Skin of body (tissue), 1 donor: ENCODE measurements at regions not wholly inside any gene's neighbourhood (a gene's known extent, or its start where the extent isn't known, plus 50 kb on each side); places are given as distances from the start of the nearest gene placed in this dataset.

ENCODE experiments used
- DNase-seq: peaks from one replicate; lab custom pipeline; 2025; lab: John Stamatoyannopoulos, UW

DNA sequence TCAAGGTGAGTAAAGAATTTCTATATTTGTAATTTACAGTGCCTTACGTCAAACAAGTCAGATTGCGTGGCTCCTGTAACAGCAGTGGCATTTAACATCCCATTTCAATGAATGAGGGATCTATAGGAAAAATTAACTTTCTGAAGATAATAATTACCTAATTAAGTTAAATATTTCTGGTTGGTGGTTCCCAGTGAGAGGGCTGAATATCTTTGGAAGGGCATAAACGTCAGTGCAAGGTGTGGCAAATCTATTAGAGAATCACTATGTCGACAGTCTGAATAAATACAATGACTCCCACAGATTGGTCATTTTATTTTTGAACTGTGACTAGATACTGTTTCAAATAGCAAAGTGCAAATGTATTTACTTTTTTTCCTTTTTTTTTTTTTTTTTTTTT, 80.0 kb downstream of the S1PR1 start:
- DNase-seq, result no peak

DNA sequence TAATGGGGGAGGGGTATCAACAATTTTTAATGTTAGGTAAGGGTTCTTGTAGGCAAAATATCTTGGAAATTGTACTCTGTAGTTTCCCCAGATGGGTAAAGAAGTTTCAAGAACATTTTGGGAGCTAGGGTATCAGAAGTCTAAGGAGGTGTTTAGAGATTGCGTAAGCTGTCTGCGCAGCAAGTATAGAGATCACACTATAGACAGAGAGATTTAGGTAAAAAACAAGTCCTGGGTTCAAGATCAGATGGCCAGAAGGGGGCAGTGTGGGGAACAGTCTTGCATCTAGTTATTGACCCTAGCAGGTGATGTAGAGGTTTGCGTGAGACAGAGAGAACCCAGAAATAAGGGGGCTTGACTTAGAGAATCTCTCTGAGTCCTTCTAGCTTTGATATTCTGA, 80.8 kb downstream of the S1PR1 start:
- no peak for DNase-seq

DNA sequence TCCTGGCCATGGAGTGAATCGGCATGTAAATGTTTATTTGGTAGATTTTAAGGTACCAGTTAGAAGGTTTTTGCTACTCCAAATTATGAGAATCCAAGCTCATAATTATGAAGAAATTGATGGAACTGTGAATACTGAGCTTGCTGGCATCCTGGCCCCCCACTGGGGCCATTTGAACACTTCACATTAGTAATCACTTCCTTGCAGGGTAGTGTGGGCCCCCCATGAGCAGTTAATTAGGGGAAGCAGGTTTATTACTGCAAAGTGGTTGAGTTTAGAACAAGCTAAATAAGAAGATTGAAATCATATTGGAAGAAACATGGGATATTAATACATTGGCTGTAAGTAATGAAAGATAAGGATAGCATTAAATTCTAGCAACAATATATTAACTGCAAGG, 86.7 kb downstream of the S1PR1 start:
- no peak for DNase-seq

DNA sequence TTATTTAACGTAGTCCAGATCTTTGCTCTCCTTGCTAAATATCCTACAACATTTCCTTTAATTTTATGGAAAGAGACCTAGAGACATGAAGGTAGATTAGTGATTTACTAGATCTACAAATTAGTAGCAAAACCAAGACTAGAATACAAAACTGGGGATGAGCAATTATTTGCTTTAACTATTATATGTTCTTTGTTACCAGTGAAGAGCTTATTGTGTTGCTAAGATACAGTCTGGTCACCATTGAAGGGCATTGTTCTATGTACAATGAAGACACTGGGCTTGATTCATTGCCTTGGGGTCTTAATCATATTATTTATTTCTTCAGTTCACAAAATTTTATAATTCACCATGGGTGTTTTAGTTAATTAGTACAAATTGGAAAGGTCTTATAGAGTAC, 88.3 kb downstream of the S1PR1 start:
- DNase-seq, result no peak

DNA sequence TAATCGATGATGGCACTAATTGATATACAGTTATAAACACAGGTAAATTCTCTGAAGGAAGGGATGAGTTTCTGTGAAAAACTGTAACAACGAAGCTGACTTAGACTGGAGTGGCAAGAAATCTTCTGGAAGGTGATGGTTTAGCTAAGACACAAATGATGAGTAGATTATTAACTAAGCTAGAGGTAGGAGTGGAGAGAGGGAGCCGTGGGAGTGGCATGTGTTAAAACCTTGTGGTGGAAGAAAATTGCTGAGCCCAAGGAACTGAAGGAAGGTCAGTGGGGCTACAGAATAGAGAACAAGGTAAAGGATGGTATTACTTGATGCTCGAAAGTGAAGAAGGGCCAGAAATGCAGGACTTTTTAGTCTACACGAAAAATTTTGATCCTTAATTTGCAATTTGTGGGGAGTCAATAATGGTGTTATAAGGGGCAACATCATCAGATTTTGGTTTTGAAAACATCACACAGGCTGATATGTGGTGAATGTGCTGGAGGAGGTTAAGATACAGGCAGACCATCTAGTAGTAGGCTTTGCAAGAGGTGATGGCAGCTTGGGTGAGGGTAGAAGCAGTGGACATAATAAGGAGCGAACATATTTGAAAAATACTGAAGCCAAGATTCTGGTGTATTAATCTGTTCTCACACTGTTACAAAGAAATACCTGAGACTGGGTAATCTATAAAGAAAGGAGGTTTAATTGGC, 93.8 kb downstream of the S1PR1 start:
- DNase-seq, result no peak

DNA sequence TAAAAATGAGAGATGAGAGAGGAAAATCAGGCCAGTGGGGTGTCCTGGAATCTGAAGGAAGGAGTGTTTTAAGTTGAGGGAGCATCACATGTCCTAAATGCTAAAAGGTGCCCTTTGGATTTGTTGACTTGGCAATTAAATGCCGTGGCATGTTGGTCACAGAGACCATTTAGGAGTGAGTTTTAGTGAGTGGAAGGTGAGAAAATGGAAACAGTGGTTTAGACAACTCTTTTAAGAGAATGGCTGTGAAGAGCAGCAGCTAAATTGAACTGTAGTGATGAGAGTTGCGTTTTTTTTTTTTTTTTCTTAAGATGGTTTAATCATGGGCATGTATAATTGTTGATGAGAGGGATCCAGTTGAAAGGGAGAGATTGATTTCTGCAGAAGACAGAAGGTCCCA, 95.0 kb downstream of the S1PR1 start:
- no peak for DNase-seq

DNA sequence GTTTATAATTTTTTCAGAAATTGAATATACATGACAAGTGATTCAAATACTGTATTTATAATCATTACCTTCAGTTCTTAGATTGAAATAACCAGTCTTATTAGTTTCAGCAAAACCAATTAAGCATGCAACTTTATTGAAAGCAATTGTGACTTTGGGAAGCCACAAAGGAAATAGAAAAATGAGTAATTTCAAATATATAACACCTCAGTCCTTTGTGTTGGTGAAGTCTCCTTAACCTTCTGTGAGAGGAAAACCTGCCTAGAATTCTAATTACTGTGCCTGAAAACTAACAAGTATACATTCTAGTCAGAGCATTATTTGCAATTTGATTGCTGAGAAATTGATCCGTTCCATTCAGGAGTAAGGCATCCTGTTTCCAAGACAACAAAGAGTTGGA, 95.8 kb downstream of the S1PR1 start:
- no peak for DNase-seq

DNA sequence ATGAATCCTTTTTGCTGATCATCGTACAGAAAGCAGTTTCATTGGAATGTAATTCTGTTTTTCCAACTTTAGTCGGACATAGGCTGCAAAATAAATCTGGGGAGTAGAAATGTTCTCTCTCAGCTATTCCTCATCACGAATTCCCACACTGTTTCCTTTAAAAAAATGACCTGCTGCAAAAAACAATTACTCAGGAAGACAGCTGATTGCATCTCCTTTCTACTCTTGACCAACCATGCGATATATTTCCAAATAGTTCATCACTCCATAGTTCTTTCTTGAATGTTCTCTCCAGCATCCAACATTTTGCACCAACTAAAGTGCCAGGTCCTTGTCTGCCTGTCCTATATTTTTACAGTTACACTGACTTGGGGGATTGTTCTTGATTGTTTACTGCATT, 96.4 kb downstream of the S1PR1 start:
- DNase-seq, result no peak

DNA sequence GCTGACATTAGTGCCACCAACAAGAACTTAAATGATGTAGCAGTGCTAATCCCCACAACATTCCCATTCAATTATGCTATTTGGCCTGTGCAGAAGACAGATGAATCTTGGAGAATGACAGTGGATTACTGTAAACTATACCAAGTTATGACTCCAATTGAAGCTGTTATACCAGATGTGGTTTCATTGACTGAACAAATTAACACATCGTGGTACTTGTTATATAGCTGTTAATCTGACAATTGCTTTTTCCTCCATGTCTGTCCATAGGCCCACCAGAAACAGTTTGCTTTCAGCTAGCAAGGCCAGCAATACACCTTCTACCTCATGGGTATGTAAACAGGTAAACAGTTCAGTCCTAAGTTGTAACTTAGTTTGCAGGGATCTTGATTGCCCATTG, 101.1 kb downstream of the S1PR1 start:
- no peak for DNase-seq

DNA sequence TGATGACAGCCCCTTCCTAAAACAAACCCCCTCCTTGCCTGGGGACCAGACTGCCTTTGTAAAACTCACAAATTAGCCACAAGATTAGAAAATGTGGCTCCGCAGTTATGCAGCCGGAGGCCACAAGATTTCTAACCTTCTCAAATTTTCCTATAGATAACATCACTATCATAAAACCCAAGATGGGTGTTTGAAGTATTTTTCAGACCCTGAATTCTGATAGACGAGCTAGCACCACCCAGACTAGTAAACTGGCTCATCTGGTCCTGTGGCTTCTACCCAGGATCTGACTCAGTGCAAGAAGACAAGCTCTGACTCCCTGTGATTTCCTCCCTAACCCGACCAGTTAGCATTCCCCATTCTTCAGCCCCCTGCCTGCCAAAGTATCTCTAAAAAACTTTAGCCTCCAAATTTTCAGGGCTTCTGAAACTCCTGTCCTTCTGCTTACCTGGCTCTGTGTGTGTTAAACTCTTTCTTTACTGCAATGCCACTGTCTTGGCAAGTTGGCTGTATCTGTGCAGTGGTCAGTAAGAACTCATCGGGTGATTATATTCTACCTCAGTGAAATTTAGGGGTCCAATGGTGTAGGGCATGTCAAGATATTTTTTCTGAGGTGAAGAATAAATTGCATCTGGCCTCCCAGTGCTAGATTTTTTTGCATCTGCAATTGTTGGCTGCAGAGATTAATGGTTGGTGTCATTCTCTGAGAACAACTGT, 102.1 kb downstream of the S1PR1 start:
- DNase-seq, result no peak

DNA sequence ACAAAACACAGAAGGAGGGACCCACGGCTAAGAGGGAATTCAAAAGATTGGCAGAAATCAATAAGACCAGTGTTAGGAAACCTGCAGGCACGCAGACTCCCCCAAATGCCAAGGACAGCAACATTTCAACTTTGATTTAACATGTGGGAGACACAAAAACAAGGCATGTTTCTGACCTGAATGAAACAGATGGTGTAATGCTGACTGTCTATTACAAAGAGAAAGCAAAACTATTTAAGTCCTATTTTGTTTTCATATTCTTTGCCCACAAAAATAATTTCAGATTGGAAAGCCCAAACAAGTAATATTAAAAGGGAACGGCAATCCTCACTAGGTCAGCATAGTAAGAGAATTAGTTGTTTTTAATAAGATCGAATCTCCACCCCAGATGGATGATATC, 107.9 kb downstream of the S1PR1 start:
- DNase-seq, result no peak

DNA sequence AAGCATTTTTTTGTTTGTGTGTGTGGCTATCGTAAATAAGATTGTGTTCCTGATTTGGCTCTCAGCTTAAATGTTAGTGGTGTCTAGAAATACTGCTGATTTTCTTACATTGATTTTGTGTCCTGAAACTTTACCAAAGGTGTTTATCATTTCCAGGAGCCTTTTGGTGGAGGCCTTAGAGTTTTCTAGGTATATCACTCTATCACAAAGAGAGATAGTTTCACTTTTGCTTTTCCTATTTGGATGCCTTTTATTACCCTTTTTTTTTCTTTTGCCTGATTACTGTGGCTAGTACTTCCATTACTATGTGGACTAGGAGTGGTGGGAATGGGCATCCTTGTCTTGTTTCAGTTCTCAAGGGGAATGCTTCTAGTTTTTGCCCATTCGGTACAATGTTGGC, 109.6 kb downstream of the S1PR1 start:
- DNase-seq, result no peak

DNA sequence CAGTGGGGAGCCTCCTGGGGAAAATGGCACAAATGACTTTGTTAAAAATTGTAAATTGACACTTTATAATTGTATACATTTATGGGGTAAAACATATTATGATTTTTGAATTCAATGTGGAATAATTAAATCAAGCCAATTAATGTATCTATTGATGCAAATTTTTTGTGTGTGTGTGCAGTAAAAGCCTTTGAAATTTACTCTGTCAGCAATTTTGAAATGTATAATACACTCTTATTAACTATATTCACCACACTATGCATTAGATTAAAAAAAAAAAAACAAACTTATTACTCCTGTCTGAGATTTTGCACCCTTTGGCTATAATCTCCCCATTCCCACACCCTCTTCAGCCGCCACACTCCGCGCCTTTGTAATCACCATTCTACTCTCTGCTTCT, 119.2 kb downstream of the S1PR1 start:
- DNase-seq, result no peak

DNA sequence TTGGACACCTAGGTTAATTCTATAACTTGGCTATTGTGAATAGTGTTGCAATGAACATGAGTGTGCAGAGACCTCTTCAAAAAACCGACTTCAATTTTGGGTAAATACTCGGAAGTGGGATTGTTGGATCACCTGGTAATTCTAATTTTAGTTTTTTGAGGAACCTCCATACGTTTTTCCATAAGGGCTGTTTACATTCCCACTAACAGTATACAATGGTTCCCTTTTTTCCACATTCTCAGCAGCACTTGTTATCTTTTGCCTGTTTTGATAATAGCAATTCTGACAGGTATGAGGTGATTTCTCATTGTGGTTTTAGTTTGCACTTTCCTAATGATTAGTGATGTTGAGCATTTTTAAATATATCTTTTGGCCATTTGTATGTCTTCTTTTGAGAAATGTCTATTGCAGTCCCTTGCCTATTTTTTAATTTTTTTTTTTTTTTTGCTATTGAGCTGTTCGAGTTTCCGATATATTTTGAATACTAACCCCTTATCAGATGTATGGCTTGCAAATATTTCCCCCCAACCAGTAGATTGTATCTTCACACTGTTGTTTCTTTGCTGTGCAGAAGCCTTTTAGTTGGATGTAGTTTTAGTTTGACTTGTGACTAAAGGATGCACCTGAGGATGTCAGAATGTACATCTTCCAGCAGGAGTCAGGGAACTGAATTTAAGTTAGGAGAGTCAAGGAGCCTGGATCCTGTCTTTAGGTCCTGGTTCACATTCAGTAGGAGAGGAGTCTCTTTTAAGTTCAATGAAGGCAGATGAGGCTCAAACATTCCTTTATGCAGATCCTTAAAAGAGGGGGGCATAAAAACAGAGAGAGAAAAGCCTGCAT, 120.0 kb downstream of the S1PR1 start:
- no peak for DNase-seq

DNA sequence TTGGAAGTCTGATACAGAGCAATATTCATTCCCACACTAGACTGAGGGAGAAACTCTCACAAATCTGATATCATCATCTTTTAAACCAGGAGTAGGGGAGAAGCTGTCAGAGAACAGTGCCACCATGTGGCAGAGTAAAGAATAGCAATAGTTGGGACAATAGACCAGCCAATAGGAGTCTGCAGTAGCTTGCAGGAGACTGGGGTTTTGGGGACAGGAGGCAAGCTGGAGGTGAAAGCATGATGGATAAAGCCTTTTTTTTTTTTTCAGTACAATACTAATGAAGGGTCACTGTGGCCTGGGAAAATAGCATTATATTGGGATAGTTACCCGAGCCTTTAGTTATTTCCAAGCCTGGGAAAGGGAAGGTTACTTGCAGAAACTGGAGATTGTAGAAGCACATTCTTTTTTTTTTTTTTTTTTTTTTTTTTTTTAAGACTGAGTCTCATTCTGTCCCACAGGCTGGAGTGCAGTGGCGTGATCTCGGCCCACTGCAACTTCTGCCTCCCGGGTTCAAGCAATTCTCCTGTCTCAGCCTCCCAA, 120.7 kb downstream of the S1PR1 start:
- peak; percentile 19 for DNase-seq

DNA sequence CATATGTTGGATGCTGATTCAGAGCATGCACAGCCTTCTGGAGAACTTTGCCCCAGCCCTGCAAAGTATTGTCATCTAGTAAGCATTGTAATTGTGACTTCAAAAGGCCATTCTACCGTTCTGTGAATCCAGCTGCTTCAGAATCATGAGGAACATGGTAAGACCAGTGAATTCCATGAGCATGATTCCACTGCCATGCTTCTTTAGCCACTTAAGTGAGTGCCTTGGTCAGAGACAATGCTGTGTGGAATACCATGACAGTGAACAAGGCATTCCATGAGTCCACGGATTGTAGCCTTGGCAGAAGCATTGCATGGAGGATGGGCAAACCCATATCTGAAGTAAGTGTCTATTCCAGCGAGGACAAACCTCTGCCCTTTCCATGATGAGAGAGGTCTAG, 123.7 kb downstream of the S1PR1 start:
- no peak for DNase-seq

DNA sequence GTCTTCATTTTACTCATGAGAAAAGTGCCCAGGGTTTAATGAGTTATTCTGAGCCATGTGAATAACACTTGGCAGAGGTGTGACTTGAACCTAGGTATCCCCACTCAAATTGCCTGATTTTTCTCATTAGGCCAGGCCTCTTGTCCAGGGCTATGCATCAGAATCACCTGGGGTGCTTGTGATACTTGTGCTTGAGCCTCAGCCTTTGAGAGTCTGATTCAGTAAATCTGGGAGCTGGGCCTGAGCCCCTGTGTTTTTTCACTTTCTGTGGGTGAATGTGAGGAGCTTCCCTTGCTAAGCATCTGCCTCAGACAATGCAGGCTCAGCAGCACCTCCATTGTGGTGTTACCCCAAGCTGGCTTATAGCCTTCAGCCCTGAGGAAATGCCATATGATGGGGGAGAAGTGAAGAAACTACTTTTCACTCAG, 127.1 kb downstream of the S1PR1 start:
- DNase-seq, result no peak

DNA sequence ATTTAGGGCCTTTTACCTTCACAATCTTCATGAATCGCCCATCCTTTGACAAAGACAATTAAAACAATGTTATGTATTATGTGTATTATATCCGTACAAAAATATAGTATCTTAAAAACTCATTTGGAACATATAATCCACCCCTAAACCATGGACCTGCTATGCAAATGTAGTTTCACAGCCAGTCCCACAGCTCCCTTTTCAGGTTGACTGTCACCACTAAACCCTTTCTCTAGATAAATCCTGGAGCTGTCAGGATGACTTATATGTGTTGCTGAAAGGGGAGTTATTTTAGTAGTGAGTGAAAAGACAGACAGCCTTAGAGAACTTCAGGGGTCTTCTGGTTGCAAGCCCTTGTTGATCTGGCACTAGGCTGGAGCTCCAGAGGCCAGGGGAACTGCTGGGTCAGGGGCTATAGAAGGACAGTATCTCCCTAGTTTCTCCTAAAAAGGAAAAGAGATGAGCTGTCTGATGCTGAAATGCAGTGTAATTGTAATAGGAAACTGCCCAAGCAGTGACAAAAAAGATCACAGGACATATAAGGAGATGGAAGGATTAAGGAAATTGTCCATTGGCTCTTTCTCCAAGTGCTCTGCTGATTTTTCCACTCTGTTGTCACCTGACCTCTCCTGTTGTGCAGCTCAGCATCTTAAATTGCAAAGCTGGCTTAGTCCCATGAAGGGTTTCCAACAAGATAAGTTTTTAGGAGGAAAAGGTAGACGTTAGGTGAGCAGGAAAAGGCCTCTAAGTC, 127.7 kb downstream of the S1PR1 start:
- no peak for DNase-seq

DNA sequence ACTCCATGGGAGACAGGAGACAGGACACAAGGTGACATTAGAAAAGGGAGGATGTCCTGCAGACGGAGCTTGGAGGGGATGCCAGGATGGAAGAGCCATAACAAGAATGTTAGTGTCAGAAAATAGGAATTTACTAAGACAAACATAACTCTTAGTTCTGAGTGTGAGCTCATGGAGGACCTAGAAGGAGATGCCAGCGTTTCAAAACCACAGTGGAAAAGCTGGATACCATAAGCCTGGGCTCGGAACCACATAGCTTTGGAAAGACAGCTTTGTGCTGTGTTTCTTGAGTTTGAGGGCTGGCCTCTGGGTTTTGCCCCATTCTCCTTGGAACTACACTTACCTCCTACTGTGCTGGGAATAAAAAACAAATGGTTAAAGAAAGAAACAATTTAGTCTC, 128.4 kb downstream of the S1PR1 start:
- DNase-seq, result no peak

DNA sequence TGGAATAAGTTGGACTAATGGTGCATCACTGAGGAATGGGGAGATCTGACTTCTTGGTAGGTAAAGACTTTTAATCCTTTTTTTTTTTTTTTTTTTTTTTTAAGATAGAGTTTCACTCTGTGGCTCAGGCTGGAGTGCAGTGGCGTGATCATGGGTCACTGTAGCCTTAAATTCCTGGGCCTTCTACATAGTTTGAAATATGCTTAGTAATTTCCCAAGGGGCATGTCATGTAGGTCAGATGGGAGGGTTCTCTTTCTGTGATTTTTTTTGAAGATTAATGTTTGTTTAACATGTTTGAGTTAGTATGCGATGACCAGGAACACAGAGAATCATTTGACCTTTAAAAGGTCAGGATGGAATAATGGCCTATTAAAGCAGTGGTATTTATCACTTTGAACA, 129.1 kb downstream of the S1PR1 start:
- no peak for DNase-seq

DNA sequence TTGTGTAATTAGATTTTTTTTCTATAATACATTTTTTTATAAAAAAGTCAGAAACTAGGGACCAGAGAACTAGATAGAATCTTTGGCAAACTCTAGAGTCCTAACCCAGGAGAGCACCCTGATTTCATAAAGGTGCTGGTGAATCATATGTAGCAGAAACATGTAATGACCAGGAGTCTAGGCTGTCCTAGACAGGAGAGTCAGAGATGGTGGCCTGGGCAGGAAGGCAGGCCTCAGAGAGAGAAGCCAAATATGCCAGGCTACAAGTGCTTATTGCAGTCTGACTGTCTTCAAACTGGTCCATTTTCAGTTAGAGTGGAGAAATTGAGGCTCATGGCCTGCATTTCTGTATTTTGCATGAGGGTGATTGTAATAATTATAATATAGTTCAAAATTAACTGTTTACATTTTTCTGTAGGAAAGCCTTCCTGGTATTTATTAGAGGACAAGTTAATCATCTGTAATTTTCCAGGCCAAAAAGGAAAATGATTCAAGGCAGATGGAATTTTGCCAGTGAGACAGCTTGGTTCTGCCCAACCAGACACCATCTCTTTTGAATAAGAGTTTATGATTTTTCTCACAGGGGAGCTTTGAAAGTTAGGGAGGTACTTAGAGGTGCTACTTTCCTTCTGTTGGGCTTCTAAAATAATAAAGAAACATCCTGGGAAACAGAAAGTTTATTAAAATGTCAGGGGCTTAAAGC, 129.8 kb downstream of the S1PR1 start:
- DNase-seq, result no peak
